ENCODE measurements at regions not wholly inside any gene's neighbourhood (a gene's known extent, or its start where the extent isn't known, plus 50 kb on each side); places are given as distances from the start of the nearest gene placed in this dataset.
"Not testable (repeated sequence)": the region's sequence is repeated elsewhere in the genome, so short reads cannot be mapped to it uniquely, and the experiment has no call there.

GRCh38 chr9:7313389-7313788 is 486.2 kb downstream of the DMAC1 start:
- DNase-seq (ENCODE audit: low read depth in 2 of 3, low spot score in 2 of 3), result no peak

GRCh38 chr9:7309051-7309450 is 490.5 kb downstream of the DMAC1 start:
- not testable (repeated sequence) for DNase-seq (ENCODE audit: low read depth in 2 of 3, low spot score in 2 of 3)

GRCh38 chr9:7305677-7306076 is 493.9 kb downstream of the DMAC1 start:
- no peak for DNase-seq (ENCODE audit: low read depth in 2 of 3, low spot score in 2 of 3)

- no peak for DNase-seq (ENCODE audit: low read depth in 2 of 3, low spot score in 2 of 3)
Measured at GRCh38 chr9:7304627-7304995, 495.0 kb downstream of the DMAC1 start.

GRCh38 chr9:7303907-7304626 is 495.5 kb downstream of the DMAC1 start:
- DNase-seq (ENCODE audit: low read depth in 2 of 3, low spot score in 2 of 3), result no peak

- DNase-seq (ENCODE audit: low read depth in 2 of 3, low spot score in 2 of 3), result no peak
Measured at GRCh38 chr9:7300484-7300883, 499.1 kb downstream of the DMAC1 start.

GRCh38 chr9:7298123-7298522 is 501.5 kb downstream of the DMAC1 start:
- peak in 1 of 3 experiments; percentile 14 for DNase-seq (ENCODE audit: low read depth in 2 of 3, low spot score in 2 of 3)

- DNase-seq (ENCODE audit: low read depth in 2 of 3, low spot score in 2 of 3), result no peak
Measured at GRCh38 chr9:7297521-7297920, 502.1 kb downstream of the DMAC1 start.

- no peak for DNase-seq (ENCODE audit: low read depth in 2 of 3, low spot score in 2 of 3)
Measured at GRCh38 chr9:7293091-7293490, 506.5 kb downstream of the DMAC1 start.

GRCh38 chr9:7289773-7290172 is 509.8 kb downstream of the DMAC1 start:
- no peak for DNase-seq (ENCODE audit: low read depth in 2 of 3, low spot score in 2 of 3)

GRCh38 chr9:7287986-7288385 is 511.6 kb downstream of the DMAC1 start:
- DNase-seq (ENCODE audit: low read depth in 2 of 3, low spot score in 2 of 3), result no peak

GRCh38 chr9:7287065-7287464 is 512.5 kb downstream of the DMAC1 start:
- no peak for DNase-seq (ENCODE audit: low read depth in 2 of 3, low spot score in 2 of 3)

- DNase-seq (ENCODE audit: low read depth in 2 of 3, low spot score in 2 of 3), result no peak
Measured at GRCh38 chr9:7286101-7286500, 513.5 kb downstream of the DMAC1 start.

GRCh38 chr9:7285199-7285598 is 514.4 kb downstream of the DMAC1 start:
- DNase-seq (ENCODE audit: low read depth in 2 of 3, low spot score in 2 of 3), result no peak

- DNase-seq (ENCODE audit: low read depth in 2 of 3, low spot score in 2 of 3), result no peak
Measured at GRCh38 chr9:7284517-7284916, 515.1 kb downstream of the DMAC1 start.

- no peak for DNase-seq (ENCODE audit: low read depth in 2 of 3, low spot score in 2 of 3)
Measured at GRCh38 chr9:7284117-7284516, 515.5 kb downstream of the DMAC1 start.

GRCh38 chr9:7273575-7273974 is 515.8 kb downstream of the KDM4C start:
- no peak for DNase-seq (ENCODE audit: low read depth in 2 of 3, low spot score in 2 of 3)

GRCh38 chr9:7266911-7267595 is 509.3 kb downstream of the KDM4C start:
- no peak for DNase-seq (ENCODE audit: low read depth in 2 of 3, low spot score in 2 of 3)

- DNase-seq (ENCODE audit: low read depth in 2 of 3, low spot score in 2 of 3), result no peak
Measured at GRCh38 chr9:7265181-7265580, 507.4 kb downstream of the KDM4C start.

- DNase-seq (ENCODE audit: low read depth in 2 of 3, low spot score in 2 of 3), result no peak
Measured at GRCh38 chr9:7259544-7260241, 501.9 kb downstream of the KDM4C start.

- DNase-seq (ENCODE audit: low read depth in 2 of 3, low spot score in 2 of 3), result no peak
Measured at GRCh38 chr9:7258688-7259396, 501.1 kb downstream of the KDM4C start.

All from activated CD8-positive, alpha-beta memory T cell treated with anti-CD3 and anti-CD28 coated beads for 48 hours (primary cell).